Left ventricle myocardium superior (tissue), 1 donor: ENCODE measurements at regions not wholly inside any gene's neighbourhood (a gene's known extent, or its start where the extent isn't known, plus 50 kb on each side); places are given as distances from the start of the nearest gene placed in this dataset.
"Not testable (repeated sequence)": the region's sequence is repeated elsewhere in the genome, so short reads cannot be mapped to it uniquely, and the experiment has no call there.

Experiments
- ATAC-seq: fragments of 200-7000 bp; cut with Tn5 transposase; one replicate; pipeline ENCODE4 v1.9.1; 2020; ENCODE audit warnings: mild to moderate bottlenecking, moderate library complexity
- DNase-seq: peaks from one replicate; pipeline ENCODE4 v3.0.0-alpha.2; 2020
- intact Hi-C: fragments of 100-400 bp; cut with micrococcal nuclease; formaldehyde crosslinking; loops from one replicate; pipeline ENCODE4 v1.11.0; 2022
- donor health status: DM: no; HTN: yes; CAD: no; lungs with severe emphysema.

DNA sequence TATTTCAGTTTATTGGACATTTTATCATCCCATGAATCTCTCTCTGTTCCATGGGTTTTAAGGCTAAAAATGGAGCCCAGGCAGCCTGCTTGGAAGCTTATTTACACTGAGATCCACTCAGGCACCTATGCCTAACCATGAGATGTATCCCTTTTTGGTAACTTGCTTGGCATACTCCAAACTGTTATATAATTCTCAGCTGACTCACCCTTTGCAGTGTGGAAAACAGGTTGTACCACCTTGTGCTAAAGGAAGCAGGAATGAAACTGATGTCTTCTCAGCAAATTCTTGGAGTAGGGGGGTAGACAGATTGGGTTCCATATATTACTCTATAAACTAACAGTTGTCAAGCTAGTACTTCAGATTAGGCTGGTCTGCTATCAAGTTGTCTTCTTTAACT, 483.6 kb downstream of the KLF5 start:
- intact Hi-C loops: no loop called here
- DNase-seq (no peak), ATAC-seq (no peak)

DNA sequence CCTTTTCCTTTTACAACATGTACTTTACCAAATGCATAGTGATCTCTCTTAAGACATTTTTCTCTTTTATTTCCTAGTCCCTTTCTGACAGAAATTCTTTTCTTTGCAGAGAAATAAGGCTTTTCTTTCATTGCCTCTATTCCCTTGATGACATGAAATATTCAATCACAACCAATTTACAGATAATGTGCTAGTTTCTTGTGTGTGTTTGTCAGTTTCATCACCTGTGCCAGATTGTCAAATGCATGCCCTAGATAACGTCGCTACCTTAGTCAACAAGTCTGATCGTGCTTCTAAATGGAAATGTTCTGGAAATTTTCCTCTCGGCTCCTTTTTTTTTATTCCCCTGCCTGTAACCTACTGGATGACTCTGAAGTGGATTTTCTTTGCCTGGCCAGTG, 478.1 kb downstream of the KLF5 start:
- DNase-seq: no peak
- ATAC-seq: no peak
- intact Hi-C loops: no loop called here

DNA sequence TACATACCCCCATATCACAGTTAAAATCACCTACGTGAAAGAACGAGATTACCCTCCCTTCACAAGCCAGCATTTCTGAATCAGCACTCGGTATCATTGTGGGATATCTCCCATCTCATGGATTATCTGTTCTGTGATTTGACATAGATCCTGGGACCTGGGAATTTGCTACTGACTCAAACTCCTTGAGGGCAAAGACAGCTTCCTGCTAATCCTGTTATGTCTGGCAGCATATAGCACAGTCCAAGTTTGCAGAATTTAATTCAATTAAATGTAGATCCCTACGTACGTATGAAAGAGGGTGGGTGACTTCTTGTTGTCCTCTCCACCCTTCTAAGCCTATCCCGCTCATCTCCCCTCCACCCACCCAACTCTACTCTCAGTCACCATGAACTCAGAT, 476.5 kb downstream of the KLF5 start:
- DNase-seq (no peak), ATAC-seq (no peak)
- intact Hi-C loops: no loop called here

DNA sequence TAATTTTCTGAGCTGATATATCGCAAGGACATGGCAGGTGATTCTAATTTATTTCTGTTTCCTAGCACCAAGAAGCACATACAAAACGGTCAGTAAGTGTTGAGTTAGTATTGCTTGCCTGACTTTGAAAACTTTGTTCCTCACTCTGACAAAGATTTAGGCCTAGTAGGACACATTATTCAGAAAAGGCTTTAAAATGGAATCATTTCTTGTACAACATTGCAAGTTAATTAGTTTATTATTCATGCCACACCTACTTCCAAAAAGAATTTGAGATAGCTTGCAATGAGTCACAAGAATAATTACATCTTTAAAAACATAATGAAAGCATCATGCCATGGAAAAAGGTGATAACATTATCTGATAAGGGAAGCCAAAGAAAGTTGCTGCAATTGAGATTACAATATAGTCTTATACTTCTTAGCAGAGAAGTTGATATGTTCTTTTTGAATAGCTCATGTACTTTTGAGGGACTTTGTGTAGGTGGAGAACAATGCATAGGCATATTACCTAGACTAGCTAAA, 474.2 kb downstream of the KLF5 start:
- ATAC-seq (no peak), DNase-seq (no peak)
- intact Hi-C loops: no loop called here

DNA sequence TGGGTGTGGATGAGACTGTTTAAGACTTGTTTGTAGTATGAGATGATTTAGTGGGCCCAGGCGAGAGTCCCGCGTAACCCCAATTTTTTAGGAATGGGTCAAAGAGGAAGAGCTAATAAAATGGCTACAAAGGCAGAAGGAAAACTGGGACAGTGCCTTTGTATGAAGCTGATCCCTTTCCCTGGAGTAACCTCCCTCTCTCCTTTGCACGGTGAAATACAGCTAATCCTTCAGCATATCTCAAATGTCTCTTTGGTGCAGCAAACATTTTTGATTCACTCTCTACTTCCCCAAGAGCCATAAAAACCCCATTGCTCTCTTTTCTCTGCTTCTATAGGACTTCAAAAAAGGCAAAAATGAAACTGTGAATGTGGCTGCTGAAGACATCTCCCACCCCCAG, 473.8 kb downstream of the KLF5 start:
- ATAC-seq (no peak), DNase-seq (no peak)
- intact Hi-C loops: no loop called here

DNA sequence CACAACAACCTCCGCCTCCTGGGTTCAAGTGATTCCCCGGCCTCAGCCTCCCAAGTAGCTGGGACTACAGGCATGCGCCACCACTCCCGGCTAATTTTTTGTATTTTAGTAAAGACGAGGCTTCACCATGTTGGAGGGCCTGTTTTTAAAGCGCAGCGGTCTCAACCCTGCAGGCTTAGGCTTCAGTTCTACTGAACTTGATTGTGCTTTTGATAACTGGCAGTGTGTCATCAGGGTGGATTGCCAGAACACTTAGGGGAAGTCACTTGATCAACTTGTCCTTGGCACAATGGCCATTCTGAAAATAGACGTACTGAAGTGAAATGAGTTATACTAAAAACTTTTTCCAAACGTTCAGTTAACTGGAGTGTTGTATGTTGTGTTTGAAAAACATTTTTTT, 472.2 kb downstream of the KLF5 start:
- intact Hi-C loops: no loop called here
- DNase-seq: no peak
- ATAC-seq: peak; percentile 83

DNA sequence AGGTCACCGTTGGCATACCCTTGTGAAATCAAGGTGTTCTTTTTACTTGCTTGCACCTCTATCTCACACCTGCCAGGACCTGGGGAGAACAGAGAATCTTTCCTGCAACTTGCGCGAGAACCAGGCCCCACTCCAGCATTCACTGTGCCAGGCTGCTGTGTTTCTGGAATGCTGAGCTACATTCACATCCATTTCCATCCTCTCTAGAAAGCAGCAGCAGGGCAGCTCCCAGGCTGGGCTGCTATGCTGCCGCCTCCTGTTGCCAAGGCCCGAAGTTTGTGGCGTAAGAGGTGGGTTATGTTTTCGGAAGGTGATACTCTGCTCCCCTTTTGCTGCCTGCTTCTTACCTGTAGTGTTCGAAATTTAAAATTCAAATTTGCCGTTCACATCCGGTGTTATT, 464.1 kb downstream of the KLF5 start:
- ATAC-seq: no peak
- no peak for DNase-seq
- intact Hi-C loops: no loop called here

DNA sequence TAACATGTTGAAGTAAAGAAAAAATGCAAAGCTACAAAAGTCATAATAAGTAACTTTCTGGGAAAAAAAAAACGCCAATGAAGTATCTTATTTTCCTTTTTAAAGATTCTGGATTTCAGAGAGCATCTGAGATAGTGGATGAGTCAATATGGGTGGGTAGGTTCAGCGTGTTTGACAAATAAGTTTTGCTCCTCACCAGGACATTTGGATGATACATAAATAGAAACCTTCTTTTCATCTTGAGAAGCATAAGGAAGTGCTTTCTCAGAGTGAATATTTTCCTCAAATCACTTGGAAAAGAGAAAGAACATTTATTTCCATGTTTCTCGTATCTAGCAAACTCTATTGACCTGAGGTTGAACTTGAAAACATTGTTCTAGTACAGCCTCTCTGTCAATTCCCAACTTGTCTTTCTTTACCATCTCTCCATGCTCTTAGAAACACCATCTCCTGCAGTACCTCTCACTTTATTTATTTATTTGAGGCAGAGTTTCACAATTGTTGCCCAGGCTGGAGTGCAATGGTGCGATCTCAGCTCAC, 463.2 kb downstream of the KLF5 start:
- ATAC-seq (no peak), DNase-seq (no peak)
- intact Hi-C loops: no loop called here

DNA sequence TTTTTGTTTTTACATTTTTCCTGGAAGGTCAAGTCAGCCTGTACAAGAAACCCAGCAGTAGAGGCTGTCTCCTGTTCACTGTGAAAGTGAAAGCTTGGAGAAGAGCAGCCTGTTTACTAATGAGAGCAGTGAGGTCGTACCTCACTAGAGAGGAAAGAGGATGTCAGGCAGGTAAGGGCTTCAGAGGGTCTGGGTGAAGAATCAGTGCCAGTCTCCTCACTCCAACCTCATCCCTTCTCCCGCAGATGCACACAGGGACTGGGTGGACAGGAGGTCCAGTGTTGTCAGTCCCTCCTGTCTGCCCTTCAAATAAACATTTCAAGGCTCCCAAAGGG, 462.5 kb downstream of the KLF5 start:
- DNase-seq: no peak
- ATAC-seq: no peak
- intact Hi-C loops: no loop called here

DNA sequence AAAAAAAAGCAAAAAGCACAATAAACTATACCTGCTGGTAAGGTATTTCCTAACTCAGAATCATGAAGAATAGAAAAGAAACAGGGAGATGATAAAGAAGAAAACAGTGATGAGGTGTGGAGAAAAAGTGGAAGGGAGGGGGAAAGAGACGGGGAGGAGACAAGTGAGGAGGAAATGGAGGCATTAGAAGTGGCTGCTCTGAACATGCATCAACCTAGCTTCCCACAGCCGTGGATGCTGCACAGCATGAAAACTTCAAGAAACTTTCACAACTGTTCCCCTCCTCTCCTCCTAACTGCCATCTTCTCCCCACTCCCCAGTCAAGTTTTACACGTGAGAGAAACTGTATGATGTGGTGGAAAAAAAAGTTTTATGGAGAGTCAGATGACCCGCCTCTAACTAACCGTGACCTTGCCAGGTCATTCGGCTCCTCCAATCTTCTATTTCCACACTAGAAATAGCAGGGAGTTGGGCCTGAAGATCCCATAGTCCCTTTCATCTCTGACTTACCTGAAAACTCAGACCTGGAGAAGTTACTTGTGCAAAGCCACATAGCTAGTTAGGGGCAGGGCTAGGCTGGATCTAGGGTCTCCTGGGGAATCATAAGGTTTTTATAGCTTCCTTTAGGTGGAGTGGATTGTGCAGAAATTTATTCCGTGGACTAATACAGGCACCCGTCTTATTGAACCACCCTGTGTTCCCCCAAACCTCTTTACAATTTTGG, 461.9 kb downstream of the KLF5 start:
- intact Hi-C loops: no loop called here
- DNase-seq (no peak), ATAC-seq (no peak)

DNA sequence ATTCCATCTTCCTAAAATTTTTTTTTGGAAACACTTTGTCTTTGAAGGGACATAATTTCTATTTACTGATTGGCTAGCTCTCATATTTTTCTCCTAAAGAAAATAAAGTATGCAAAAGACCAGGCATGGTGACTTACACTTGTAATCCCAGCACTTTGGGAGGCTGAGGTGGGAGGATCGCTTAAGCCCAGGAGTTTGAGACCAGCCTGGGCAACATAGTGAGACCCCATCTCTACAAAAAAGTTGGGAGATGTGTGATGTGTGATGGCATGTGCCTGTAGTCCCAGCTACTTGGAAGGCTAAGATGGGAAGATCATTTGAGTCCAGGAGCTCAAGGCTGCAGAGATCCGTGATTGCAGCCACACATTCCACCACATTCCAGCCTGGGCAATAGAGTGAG, 461.3 kb downstream of the KLF5 start:
- intact Hi-C loops, ATAC-seq, DNase-seq: not testable (repeated sequence)

DNA sequence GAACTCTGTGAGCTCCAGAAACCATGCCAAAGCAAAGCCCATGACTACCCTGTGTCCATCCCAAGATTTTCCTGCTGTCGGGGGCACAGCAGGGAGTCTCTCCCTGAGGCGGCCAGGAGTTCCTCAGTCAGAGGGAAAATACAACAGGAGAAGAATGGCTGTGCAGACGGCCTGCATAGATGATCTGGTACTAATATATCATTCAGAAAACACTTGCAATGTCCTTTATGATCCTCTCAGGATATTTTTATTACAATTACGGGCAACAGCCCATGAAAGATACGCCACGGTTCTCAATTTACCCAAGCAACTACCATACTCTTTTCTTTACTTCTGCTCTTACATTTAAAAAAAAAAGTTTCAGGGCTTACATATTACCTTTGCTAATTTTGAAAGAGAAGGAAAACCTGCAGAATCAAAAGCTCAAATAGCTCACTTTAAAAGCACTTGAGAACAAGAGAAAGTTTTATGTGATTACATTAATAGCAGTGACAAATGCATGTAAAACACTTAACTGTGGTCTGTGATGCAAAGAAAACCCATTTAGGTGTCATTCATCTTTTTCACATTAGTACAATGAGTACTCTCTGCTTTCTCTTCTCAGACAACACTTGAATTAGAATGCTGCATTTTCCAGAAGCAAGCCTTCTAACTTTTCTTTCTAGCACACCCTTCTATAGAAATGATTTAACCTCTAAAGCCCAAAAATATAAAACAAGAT, 460.8 kb downstream of the KLF5 start:
- DNase-seq (no peak), ATAC-seq (no peak)
- intact Hi-C loops: no loop called here

DNA sequence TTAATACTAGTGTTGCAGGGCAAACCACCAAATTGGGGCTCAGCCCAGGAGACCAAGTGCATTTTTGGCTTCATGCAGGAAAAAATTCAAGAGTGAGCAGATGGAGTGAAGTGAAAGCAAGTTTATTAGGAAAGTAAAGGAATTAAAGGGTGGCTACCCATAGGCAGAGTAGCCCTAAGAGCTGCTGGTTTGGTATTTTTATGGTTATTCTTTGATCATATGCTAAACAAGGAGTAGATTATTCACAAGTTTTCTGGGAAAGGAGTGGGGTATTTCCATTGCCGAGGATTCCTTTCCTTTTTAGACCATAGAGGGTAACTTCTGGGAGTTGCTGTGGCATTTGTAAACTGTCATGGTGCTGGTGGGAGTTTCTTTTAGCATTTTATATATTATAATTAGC, 459.0 kb downstream of the KLF5 start:
- ATAC-seq (no peak), DNase-seq (no peak)
- intact Hi-C loops: no loop called here

DNA sequence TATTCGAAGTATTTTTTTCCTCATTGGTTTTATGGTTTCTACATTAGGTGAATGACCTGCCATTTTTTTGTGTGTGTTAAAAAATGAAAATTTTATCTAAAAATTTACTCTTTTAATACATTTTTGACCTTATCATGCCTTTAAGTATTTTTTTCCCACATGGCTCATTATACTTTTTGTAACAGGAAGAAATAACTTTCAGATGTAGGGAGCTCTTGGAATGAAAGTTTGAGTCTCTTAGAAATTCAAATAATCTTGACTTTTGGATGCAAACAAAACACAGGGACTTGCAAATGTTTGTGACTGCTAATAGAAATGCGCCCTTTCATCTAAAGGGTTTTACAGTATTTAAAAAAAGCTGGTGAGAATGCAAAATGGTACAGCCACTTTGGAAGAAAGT, 457.9 kb downstream of the KLF5 start:
- intact Hi-C loops: no loop called here
- no peak for DNase-seq
- no peak for ATAC-seq

DNA sequence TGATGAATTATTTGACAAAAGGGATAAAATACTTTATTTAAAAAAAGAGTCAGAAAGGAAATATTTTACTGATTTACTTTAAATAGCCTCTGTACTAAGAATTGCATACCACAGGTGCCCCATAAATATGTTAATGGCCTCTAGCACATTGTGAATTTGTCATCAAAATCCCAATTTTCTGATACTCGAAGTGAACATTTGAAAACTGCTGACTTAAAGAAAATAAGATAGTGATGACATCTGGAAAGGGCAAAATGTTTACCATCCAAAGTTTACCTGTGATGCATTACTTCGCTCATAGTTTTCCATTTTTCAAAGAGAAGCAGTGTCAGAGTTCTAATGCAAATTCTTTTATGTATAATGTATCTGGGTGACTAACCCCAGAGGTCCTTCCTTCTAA, 455.4 kb downstream of the KLF5 start:
- DNase-seq: no peak
- intact Hi-C loops: no loop called here
- no peak for ATAC-seq

DNA sequence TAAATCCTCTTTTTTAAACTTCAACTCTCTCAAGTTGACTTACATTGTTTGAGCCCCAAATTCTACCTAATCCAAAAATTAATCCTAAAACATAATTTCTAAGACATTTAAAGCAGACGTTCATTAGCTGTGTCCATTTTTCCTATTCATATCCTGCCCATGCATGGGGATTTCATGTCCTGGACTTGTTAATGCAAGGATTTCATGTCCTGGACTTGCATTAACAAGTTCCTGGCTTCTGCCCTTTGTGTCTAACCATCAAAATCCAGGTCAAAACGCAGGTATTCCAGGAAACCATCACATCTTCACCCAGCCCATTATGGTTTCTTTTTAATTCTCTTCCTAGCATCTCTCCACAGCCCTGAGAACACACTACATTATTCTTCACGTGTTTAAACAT, 454.9 kb downstream of the KLF5 start:
- DNase-seq (no peak), ATAC-seq (no peak)
- intact Hi-C loops: no loop called here

DNA sequence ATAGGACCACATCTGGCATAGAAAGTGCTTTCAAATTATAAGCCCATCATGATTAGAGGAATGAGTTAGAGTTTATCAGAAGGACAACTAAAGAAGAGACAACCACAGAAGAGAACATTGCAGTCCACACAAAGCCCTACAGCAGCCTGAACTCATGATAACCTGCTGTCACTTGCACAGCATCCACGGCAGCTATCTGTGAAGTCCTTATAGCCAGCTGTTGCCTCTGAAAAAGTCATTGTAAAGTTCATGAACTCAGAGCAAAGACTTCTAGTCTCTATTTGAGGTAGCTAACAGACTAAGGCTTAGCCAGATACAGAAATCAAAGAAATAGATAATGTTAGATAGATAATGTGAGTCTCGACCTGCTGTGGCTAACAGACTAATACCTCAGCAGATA, 450.0 kb downstream of the KLF5 start:
- ATAC-seq: no peak
- intact Hi-C loops: no loop called here
- no peak for DNase-seq

DNA sequence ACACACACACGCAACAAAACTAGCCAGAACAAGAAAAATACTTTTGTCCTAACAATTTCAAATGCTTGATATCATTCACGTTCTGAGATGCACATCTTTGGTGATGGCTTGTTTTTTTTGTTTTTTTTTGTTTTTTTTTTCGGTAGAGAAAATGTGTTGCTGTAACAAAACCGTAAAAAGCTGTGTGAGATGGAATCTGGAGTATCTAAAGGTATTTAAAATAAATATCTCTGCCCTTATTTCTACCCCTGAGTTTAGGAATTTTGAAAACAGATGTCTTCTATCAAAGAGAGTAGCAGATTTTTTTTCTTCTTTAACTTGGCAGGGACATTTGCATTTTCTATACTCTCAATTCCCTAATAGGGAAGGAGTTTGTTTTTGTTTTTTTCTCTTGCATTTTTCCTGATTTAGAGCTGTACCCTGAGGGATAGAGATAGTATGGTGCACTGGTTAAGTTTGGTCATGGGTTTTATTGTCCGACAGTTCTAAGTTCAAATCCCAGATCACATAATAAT, 446.6 kb downstream of the KLF5 start:
- intact Hi-C loops: no loop called here
- no peak for ATAC-seq
- DNase-seq: no peak

DNA sequence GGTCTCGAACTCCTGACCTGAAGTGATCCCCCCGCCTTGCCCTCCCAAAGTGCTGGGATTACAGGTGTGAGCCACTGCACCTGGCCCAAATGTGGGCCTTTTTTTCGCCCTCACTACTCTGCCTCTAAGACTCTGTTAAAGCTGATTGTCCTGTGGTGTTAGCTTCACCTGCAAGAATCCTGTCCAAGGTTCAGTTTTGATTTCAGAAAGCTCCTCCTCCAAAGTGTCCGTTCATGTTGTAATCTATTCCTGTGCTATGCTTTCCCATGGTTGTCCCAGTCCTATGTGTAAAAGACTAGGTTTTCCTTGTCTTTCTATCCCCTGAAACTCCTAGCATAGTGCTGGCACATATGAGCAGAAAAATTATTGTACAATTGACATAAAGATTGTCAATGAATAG, 440.9 kb downstream of the KLF5 start:
- intact Hi-C loops: no loop called here
- DNase-seq (no peak), ATAC-seq (no peak)

DNA sequence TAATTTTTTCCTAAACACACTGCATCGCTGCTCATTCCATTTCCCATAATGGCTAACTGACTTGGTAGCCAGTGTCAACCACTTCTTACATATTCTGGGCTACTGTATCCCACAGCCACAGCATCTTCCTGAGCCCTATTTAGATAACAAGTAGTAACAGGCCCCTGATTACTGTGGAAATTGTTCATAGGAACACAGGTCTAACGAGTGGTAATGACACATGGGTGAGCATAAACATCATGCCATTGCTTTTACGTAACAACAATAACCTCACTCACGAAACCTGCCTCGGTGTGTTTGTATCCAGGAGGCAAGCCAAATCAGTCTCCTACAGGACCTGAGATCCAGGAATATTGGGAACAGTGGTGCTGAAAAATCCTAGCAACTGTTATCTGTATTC, 438.6 kb downstream of the KLF5 start:
- ATAC-seq (no peak), DNase-seq (no peak)
- intact Hi-C loops: no loop called here

DNA sequence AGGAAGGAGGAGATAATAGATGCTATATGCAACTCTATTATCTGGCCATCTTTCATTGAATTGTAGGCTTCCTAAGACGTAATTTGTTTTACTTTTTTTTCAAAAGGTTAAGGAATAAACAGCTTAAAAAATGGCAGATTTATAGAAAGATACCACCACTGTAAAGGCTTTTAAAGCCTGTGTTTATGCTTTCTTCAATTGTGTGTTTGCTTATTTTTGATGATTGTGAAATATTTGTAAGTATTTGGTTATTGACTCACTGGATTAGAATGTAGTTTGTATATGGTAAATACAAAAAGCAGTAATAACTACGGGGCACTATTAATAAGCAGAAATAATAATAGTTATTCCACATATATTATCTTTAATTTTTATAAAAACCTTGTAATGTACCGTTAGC, 437.9 kb downstream of the KLF5 start:
- intact Hi-C loops: no loop called here
- ATAC-seq: no peak

More for the DNA sequence above, 437.9 kb downstream of the KLF5 start:
- DNase-seq: no peak
